Heart left ventricle (tissue), 13 donors: ENCODE measurements at regions not wholly inside any gene's neighbourhood (a gene's known extent, or its start where the extent isn't known, plus 50 kb on each side); places are given as distances from the start of the nearest gene placed in this dataset.

Experiments used
- POLR2A ChIP-seq, 2 donors: fragments of 450-650 bp; IDR thresholded peaks; one replicate each; pipeline ENCODE4 v1.6.1; 2017; ENCODE audit warnings: antibody characterized with exemption in 2 of 2, mild to moderate bottlenecking in 2 of 2, moderate library complexity in 2 of 2
- TF ChIP-seq, protein P1 (sequence below), 12 donors: fragments of 200-600 bp; sonication (generic) in 4 of 12; IDR thresholded peaks; one replicate each; pipeline versions ENCODE4 v1.5.0 to v1.8.0; 2018 to 2022; ENCODE audit warnings: antibody characterized with exemption in 12 of 12, mild to moderate bottlenecking in 5 of 12
- donor health status: ischemic (EF 13 %, LVEDD 7.1; RV severe dilation, severe dysfunction).
- donor health status: DM: no; HTN: yes; CAD: no.
- donor health status: DM: no; HTN: no; CAD: no.
- donor health status: ischemic (EF 25% LVEDD 6.9; RV normal size, moderate dysfunction).
- donor health status: ischemic (EF 25% LVEDD 5.7; RV mildly dilated, moderate dysfunction).
- donor health status: ischemic (EF 35%, LVEDD 5.7; RV mildly dilated, moderate dysfunction).
- donor health status: nonischemic (EF 11% LVEDD 7.7; RV severe dilation, severe dysfunction).
- donor health status: DM: yes; HTN: yes; CAD: no.
- donor health status: PGD.
- donor health status: ischemic (EF 29% LVEDD 5.4; RV normal size, mild dysfunction).
- donor health status: nonischemic (EF 23%, LVEDD 6.1; RV moderate dilation, normal function).

DNA sequence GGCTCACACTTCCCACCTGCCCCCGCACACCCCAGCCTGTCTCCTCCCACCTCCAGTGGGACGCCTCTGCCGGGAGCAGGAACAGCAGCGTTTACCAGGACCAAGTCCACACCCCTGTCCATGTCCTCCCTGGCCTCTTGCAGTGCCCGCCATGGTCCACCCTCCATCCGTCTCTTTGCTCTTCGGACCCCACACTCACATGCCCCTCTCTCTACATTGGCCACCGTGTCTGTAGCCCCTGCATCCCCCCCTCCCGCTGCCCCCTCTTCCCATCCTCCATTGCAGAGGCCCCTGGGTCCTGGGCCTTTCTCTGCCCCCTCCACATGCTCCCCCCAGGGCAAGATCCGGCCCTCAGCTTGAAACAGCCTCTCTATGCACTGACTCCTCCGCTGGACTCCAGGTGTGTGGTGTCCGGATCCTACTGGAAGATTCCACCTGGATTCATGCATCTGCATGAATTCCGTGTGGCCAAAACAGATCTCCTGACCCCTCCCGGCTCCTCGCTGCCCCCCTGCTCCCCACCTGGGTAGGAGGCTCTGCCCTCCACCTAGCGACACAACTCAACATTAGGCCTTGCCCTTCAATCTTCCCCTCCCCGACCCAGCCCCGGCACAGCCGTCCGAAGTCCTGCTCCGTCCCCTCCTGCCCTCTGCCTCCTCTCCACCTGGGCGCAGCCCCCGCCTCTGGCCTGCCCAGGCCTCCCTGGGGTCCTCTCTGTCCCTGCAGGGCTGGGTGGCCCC is 168.5 kb downstream of the OLFM1 start:
- TF ChIP-seq POLR2A (IDR thresholded peaks at IDR 0.05): no peak
- TF ChIP-seq, protein P1, sequence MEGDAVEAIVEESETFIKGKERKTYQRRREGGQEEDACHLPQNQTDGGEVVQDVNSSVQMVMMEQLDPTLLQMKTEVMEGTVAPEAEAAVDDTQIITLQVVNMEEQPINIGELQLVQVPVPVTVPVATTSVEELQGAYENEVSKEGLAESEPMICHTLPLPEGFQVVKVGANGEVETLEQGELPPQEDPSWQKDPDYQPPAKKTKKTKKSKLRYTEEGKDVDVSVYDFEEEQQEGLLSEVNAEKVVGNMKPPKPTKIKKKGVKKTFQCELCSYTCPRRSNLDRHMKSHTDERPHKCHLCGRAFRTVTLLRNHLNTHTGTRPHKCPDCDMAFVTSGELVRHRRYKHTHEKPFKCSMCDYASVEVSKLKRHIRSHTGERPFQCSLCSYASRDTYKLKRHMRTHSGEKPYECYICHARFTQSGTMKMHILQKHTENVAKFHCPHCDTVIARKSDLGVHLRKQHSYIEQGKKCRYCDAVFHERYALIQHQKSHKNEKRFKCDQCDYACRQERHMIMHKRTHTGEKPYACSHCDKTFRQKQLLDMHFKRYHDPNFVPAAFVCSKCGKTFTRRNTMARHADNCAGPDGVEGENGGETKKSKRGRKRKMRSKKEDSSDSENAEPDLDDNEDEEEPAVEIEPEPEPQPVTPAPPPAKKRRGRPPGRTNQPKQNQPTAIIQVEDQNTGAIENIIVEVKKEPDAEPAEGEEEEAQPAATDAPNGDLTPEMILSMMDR (IDR thresholded peaks at IDR 0.05): no peak
